GM21447 (cell line): ENCODE measurements at regions not wholly inside any gene's neighbourhood (a gene's known extent, or its start where the extent isn't known, plus 50 kb on each side); places are given as distances from the start of the nearest gene placed in this dataset.
"Not testable (repeated sequence)": the region's sequence is repeated elsewhere in the genome, so short reads cannot be mapped to it uniquely, and the experiment has no call there.

ENCODE experiments used
- ATAC-seq: cut with Tn5 transposase; IDR thresholded peaks from one replicate; pipeline ENCODE4 v1.9.1; 2021; ENCODE audit not compliant: unreplicated experiment

- ATAC-seq = not testable (repeated sequence)
Measured at GRCh38 chr5:100066020-100066419, 469.2 kb upstream of the FAM174A start.

- no peak for ATAC-seq
Measured at GRCh38 chr5:100043475-100043874, 491.7 kb upstream of the FAM174A start.

GRCh38 chr5:100026606-100027005 lies 508.6 kb upstream of the FAM174A start:
- no peak for ATAC-seq

- no peak for ATAC-seq
Measured at GRCh38 chr5:100023536-100023935, 511.6 kb upstream of the FAM174A start.

GRCh38 chr5:100017520-100018262 lies 517.5 kb upstream of the FAM174A start:
- ATAC-seq = no peak

GRCh38 chr5:100013305-100013704 lies 521.9 kb upstream of the FAM174A start:
- ATAC-seq = not testable (repeated sequence)

- ATAC-seq = not testable (repeated sequence)
Measured at GRCh38 chr5:100011160-100011559, 524.0 kb upstream of the FAM174A start.

GRCh38 chr5:100004969-100005368 lies 530.2 kb upstream of the FAM174A start:
- no peak for ATAC-seq

GRCh38 chr5:99998319-99998718 lies 536.9 kb upstream of the FAM174A start:
- ATAC-seq = no peak

GRCh38 chr5:99995407-99995806 lies 539.8 kb upstream of the FAM174A start:
- ATAC-seq = no peak

- ATAC-seq = no peak
Measured at GRCh38 chr5:99973779-99974178, 561.4 kb upstream of the FAM174A start.

- ATAC-seq = no peak
Measured at GRCh38 chr5:99955962-99956361, 579.2 kb upstream of the FAM174A start.

GRCh38 chr5:99955006-99955405 lies 580.2 kb upstream of the FAM174A start:
- no peak for ATAC-seq

- ATAC-seq = no peak
Measured at GRCh38 chr5:99949969-99950524, 585.1 kb upstream of the FAM174A start.

- no peak for ATAC-seq
Measured at GRCh38 chr5:99949361-99949760, 585.8 kb upstream of the FAM174A start.

GRCh38 chr5:99948850-99949249 lies 586.3 kb upstream of the FAM174A start:
- no peak for ATAC-seq

GRCh38 chr5:99945478-99946442 lies 589.4 kb upstream of the FAM174A start:
- no peak for ATAC-seq

GRCh38 chr5:99940540-99940939 lies 594.6 kb upstream of the FAM174A start:
- no peak for ATAC-seq

- no peak for ATAC-seq
Measured at GRCh38 chr5:99936911-99937310, 598.3 kb upstream of the FAM174A start.

- ATAC-seq = no peak
Measured at GRCh38 chr5:99929806-99930135, 605.4 kb upstream of the FAM174A start.

- no peak for ATAC-seq
Measured at GRCh38 chr5:99929067-99929805, 605.9 kb upstream of the FAM174A start.
